AG08395 (cell line): ENCODE measurements at regions not wholly inside any gene's neighbourhood (a gene's known extent, or its start where the extent isn't known, plus 50 kb on each side); places are given as distances from the start of the nearest gene placed in this dataset.
"Not testable (repeated sequence)": the region's sequence is repeated elsewhere in the genome, so short reads cannot be mapped to it uniquely, and the experiment has no call there.

Experiments
- DNase-seq: peaks from one replicate; pipeline ENCODE4 v3.0.0; 2012; ENCODE audit warnings: mixed read lengths, low spot score

- DNase-seq = no peak
Measured at GRCh38 chr5:13640270-13640669, 304.2 kb downstream of the DNAH5 start.

DNA sequence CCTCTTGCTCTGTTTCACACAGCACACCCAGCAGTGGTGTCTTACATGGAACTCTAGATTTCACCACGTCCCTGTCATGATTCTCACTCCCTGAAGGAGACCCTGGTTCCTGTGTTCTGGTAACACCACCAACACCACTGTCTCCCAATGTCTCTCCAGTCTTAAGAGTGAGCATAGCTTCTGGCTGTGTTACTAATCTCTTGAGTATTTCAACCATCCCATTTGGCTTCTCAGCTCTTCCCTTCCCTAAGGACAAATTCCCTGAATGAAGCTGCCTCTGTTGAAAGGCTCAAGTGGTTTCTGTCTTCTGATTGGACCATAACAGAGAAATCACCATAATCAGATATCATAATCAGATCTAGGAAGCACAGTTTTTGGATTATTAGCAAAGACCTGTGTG is 311.8 kb downstream of the DNAH5 start:
- DNase-seq = peak; percentile 54

DNA sequence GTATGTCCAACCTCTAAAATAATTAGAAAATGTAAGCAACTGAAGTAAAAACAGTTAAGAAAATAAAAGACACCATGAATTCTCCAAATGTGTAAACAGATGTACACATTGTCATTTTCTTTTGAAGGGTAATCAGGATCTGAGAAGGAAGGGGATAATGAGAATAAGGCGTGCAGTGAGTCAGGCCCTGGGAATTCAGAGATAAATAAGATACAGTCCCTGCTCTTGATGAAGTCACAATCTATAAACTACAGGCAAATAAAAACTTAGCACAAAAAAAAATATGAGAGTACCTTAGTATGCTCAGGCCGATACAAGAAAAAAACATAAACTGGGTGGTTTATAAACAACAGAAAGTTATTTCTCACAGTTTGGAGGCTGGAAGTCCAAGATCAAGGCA is 315.3 kb downstream of the DNAH5 start:
- no peak for DNase-seq

- DNase-seq = no peak
Measured at GRCh38 chr5:13627673-13628454, 316.6 kb downstream of the DNAH5 start.

DNA sequence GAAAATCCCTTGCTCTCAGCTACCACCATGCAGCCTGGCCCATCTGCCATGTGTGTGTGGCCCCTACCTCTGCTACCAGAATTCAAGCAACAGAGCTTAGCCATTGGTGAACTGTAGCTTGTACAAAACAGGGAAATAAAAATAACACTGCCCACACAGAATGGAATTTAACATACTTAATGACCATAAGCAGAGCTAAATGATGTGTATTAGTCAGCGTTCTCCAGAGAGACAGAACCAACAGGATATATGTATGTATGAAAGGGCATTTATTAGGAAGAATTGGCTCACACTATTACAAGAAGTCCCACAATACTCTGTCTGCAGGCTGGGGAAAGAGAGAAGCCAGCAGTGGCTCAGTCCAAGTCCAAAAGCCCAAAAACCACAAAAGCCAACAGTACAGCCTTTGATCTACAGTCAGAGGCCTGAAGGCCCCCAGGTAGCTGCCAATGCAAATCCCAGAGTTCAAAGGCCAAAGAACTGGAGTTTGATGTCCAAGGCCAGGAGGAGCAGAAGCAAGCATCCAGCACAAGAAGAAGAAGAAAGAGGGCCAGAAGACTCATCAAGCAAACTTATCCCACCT is 318.8 kb downstream of the DNAH5 start:
- no peak for DNase-seq

GRCh38 chr5:13624283-13625074 is 320.0 kb downstream of the DNAH5 start:
- DNase-seq = no peak

DNA sequence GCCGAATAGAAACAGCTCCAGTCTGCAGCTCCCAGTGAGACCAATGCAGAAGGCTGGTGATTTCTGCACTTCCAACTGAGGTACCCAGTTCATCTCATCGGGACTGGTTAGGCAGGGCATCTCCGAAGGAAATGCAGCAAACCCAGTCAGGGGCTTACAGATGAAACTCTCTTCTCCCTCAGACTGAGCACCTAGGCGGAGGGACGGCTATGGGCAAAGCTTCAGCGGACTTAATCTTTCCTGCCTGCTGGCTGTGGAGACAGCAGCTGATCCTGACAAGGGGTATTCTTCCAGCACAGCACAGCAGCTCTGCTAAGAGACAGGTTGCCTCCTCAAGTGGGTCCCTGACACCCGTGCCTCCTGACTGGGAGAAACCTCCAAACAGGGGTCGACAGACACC is 330.9 kb downstream of the DNAH5 start:
- no peak for DNase-seq

DNA sequence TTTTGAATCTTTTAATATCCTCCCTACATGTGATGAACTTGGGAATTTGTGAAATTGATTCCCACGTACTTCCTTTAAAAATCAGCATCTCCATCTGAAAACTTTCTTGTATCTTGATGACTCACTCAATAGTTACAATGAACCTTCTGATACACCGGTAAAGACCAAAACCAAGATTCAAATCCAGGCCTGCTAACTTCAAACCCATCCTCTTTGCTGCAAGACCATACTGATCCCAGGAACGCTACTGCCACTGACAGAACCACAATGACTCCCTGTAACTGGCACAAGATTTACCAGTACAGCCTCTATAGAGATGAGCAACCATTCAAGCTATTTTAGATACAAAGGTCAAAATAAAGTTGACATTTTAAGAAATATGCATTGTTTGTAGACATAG is 332.9 kb downstream of the DNAH5 start:
- no peak for DNase-seq

- DNase-seq = no peak
Measured at GRCh38 chr5:13609504-13609903, 335.0 kb downstream of the DNAH5 start.

DNA sequence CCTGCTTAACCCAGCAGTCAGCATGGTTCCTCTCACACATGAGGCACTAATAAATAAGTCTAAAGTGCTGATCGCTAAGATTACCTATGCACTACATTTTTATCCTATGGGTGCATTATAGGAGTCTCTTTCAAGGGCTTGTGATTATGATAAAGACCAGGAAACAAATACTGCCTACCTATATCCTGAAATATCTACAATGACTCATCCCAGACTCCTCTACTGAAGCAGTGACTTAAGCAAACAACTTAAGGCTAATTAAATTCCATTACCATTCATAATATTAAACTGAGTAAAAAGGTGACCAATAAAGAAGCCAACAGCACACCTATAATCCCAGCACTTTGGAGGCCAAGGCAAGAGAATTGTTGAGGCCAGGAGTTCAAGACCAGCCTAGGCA is 338.4 kb downstream of the DNAH5 start:
- no peak for DNase-seq

DNA sequence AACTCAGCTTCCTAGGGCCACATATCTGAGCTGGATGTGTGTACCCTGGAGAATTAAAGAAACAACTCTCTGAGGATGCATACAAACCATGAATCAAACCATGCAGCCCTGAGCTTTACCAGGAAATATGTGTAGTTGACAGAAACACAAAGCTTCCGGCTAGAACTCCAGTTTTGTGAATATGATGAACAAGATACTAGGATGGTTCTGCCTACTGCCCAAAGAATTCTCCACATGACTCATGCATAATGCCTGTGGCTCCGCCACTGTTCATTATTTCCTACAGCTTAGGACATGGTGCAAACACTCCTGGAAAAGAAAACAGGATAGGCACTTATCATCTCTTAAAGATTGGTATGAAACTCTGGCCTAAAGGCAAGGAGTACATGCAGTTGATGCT is 343.4 kb downstream of the DNAH5 start:
- DNase-seq = peak; percentile 71

- DNase-seq = no peak
Measured at GRCh38 chr5:13595978-13596377, 348.5 kb downstream of the DNAH5 start.

DNA sequence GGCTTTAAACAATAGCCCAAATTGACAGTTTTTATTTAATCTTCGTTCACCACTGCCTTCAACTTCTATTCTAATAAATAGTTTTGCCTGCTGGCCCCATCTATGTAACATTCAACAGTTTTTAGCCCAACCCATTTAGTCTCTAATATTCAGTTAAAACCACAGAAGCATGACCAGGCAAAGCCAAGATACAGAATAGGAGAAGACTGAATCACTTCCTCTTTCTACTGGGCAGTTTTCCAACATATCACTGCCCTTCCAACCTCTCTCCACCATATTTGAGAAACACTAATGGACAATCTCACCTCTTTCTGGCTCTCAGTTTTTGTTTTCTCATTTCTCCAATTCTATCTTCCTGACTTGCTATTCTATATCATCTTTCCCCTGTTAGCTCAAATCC is 352.9 kb downstream of the DNAH5 start:
- DNase-seq = peak; percentile 61

GRCh38 chr5:13585324-13585723 is 359.2 kb downstream of the DNAH5 start:
- no peak for DNase-seq

GRCh38 chr5:13581914-13582313 is 362.6 kb downstream of the DNAH5 start:
- DNase-seq = no peak

DNA sequence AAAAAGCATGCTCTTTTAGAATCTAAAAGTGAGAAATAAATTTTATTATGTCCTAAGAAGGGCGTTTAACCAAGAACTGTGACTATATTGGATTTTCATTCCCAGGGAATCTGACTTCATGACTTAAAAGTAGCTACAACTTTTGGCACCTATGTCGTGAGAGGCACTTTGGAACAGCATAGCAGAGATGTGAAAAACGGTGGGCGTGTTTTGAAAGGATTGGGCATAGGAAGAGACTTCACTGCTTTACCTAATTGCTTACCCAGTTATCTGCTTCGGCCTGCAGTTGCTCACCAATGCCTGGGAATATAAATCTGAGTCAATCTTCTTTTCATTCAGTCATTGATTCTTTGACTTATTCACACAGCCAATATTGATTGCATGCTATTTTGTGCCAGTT is 363.4 kb downstream of the DNAH5 start:
- DNase-seq = no peak

DNA sequence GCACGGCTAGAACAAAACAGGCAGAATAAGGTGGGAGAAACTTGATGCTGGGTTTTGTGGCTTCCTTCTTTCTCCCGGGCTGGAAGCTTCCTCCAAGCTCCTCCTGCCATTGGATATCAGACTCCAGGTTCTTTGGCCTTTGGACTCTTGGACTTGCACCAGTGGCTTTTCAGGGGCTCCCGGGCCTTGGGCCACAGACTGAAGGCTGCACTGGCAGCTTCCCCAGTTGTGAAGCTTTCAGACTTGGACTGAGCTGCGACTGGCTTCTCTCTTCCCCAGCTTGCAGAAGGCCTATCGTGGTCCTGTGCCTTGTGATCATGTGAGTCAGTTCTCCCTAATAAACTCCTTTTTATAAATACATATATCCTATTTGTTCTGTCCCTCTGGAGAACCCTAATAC is 364.4 kb downstream of the DNAH5 start:
- DNase-seq = no peak

GRCh38 chr5:13579091-13579490 is 365.4 kb downstream of the DNAH5 start:
- not testable (repeated sequence) for DNase-seq

DNA sequence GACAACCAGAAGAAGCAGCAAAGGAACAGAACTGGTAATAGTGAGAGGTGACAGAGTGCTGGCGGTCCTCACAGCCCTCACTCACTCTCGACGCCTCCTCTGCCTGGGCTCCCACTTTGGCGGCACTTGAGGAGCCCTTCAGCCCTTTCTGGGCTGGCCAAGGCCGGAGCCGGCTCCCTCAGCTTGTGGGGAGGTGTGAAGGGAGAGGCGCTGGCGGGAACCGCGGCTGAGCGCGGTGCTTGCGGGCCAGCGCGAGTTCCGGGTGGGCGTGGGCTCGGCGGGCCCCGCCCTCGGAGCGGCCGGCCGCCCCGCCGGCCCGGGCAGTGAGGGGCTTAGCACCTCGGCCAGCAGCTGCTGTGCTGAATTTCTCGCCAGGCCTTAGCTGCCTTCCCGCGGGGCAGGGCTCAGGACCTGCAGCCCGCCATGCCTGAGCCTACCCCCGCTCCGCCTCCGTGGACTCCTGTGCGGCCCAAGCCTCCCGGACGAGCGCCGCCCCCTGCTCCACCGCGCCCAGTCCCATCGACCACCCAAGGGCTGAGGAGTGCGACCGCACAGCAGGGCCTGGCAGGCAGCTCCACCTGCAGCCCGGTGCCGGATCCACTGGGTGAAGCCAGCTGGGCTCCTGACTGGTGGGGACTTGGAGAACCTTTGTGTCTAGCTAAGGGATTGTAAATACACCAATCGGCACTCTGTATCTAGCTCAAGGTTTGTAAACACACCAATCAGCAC is 366.0 kb downstream of the DNAH5 start:
- not testable (repeated sequence) for DNase-seq

DNA sequence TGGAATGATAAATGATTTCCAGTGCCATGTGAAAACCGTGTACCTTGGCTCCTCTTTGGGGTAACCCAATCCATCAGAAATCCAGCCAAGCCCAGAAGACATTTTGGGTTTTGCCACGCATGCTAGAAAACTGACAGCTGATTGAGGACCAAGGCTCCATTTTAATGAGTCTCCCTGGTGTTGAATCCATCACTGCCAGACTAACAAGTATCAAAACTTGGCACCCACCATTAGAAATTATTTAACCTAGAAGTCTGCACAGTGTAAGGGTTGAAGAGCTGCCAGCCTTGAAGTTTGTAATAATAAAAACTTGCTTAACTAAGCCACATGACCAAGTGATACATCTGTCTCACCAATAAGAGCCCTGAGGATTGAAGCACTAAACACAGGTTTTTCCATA is 369.9 kb downstream of the DNAH5 start:
- DNase-seq = no peak

DNA sequence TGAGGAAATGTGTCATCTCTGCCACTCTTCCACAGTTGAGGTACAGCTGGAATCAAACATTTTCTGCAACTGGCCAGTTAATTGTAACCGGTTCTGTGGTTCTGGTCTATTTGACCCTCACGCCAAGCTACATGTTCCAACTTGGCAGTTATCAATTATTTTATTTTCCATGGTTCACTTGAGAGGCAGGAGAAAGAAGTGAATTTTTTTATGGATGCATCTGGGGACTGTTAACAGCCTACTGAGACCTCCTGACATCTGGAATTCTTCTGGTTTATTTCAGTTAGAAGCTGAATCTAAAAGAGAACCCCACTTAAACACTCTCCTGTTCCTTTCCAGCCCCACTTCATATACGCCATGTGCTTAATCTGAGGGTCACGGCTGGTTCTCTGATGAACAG is 372.3 kb downstream of the DNAH5 start:
- DNase-seq = no peak

DNA sequence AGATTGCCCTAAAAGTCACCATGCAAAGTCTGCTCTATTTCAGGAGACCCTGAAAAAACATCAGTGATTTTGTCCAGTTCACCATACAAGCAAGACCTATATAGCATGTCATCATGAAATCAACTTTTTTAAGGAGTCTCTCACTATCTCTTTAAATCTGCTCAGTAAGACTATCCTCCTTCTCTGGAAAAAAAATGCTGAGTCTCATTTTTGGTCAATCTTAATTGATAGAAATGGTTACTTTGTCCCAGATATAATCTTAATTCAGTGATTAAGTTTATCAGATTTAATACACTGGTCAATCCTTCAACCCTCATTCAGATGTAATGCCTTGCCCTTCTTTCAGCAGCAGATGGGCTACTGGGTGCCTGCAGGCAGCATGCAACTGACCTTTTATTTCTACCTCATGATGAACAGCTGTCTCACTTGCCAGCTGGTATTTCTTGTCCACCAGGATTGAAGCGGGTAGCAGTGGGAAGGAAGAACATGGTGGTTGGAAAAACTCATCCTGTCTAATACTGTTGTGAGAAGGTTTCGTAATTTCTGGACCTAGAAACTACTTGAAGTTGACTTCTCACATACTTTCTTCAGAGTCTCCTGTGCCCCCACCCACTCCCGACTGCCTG is 375.3 kb downstream of the DNAH5 start:
- no peak for DNase-seq
